SW480 (cell line): ENCODE measurements at regions not wholly inside any gene's neighbourhood (a gene's known extent, or its start where the extent isn't known, plus 50 kb on each side); places are given as distances from the start of the nearest gene placed in this dataset.

Source experiments
- DNase-seq: peaks from one replicate; pipeline ENCODE4 v3.0.0-alpha.2; 2016; ENCODE audit warnings: low spot score

GRCh38 chr13:78979349-78979748 lies 320.4 kb upstream of the OBI1 start:
- DNase-seq = no peak

GRCh38 chr13:78978381-78978998 lies 319.5 kb upstream of the OBI1 start:
- DNase-seq = peak; percentile 68

GRCh38 chr13:78977311-78977710 lies 318.4 kb upstream of the OBI1 start:
- no peak for DNase-seq

- no peak for DNase-seq
Measured at GRCh38 chr13:78976696-78977095, 317.7 kb upstream of the OBI1 start.

GRCh38 chr13:78972561-78972960 lies 313.6 kb upstream of the OBI1 start:
- no peak for DNase-seq

GRCh38 chr13:78971355-78972025 lies 312.5 kb upstream of the OBI1 start:
- no peak for DNase-seq

- no peak for DNase-seq
Measured at GRCh38 chr13:78960881-78961280, 301.9 kb upstream of the OBI1 start.

GRCh38 chr13:78958006-78958405 lies 299.1 kb upstream of the OBI1 start:
- no peak for DNase-seq

- DNase-seq = no peak
Measured at GRCh38 chr13:78940455-78941130, 281.6 kb upstream of the OBI1 start.

GRCh38 chr13:78934336-78934735 lies 275.4 kb upstream of the OBI1 start:
- DNase-seq = no peak

GRCh38 chr13:78915015-78915414 lies 256.1 kb upstream of the OBI1 start:
- DNase-seq = no peak

- no peak for DNase-seq
Measured at GRCh38 chr13:78913656-78914055, 254.7 kb upstream of the OBI1 start.

- no peak for DNase-seq
Measured at GRCh38 chr13:78910147-78910546, 251.2 kb upstream of the OBI1 start.

- DNase-seq = no peak
Measured at GRCh38 chr13:78909276-78909675, 250.3 kb upstream of the OBI1 start.

GRCh38 chr13:78907006-78907405 lies 248.1 kb upstream of the OBI1 start:
- no peak for DNase-seq

GRCh38 chr13:78897200-78897599 lies 238.2 kb upstream of the OBI1 start:
- DNase-seq = no peak

GRCh38 chr13:78884571-78884970 lies 225.6 kb upstream of the OBI1 start:
- DNase-seq = no peak

- DNase-seq = no peak
Measured at GRCh38 chr13:78881751-78882150, 222.8 kb upstream of the OBI1 start.

- DNase-seq = no peak
Measured at GRCh38 chr13:78881054-78881453, 222.1 kb upstream of the OBI1 start.

GRCh38 chr13:78876915-78877549 lies 218.1 kb upstream of the OBI1 start:
- DNase-seq = no peak

GRCh38 chr13:78875792-78876580 lies 217.0 kb upstream of the OBI1 start:
- no peak for DNase-seq

GRCh38 chr13:78868991-78869390 lies 210.0 kb upstream of the OBI1 start:
- DNase-seq = no peak
